ENCODE measurements at regions not wholly inside any gene's neighbourhood (a gene's known extent, or its start where the extent isn't known, plus 50 kb on each side); places are given as distances from the start of the nearest gene placed in this dataset.

GRCh38 chr12:67377541-67377940 lies 108.4 kb downstream of the CAND1 start:
- TF ChIP-seq, protein P1, sequence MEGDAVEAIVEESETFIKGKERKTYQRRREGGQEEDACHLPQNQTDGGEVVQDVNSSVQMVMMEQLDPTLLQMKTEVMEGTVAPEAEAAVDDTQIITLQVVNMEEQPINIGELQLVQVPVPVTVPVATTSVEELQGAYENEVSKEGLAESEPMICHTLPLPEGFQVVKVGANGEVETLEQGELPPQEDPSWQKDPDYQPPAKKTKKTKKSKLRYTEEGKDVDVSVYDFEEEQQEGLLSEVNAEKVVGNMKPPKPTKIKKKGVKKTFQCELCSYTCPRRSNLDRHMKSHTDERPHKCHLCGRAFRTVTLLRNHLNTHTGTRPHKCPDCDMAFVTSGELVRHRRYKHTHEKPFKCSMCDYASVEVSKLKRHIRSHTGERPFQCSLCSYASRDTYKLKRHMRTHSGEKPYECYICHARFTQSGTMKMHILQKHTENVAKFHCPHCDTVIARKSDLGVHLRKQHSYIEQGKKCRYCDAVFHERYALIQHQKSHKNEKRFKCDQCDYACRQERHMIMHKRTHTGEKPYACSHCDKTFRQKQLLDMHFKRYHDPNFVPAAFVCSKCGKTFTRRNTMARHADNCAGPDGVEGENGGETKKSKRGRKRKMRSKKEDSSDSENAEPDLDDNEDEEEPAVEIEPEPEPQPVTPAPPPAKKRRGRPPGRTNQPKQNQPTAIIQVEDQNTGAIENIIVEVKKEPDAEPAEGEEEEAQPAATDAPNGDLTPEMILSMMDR (IDR thresholded peaks at IDR 0.05): no peak
- TF ChIP-seq ZFX (IDR thresholded peaks at IDR 0.05; ENCODE audit: borderline replicate concordance): no peak

All from 22Rv1 (cell line).